ENCODE measurements at regions not wholly inside any gene's neighbourhood (a gene's known extent, or its start where the extent isn't known, plus 50 kb on each side); places are given as distances from the start of the nearest gene placed in this dataset.

GRCh38 chr9:115879451-115879850 lies 274.1 kb upstream of the PAPPA start:
- TF ChIP-seq NPAS2 (CRISPR knock-in tag; IDR thresholded peaks at IDR 0.05; ENCODE audit: borderline replicate concordance) (no peak), POLR2A (IDR thresholded peaks at IDR 0.05; ENCODE audit: insufficient read depth in 1 of 2, low read depth in 2 of 2, low read length in 2 of 2) (no peak), MAFK (conservative IDR thresholded peaks at IDR 0.05 in 1 of 2, IDR thresholded peaks at IDR 0.05 in 1 of 2; ENCODE audit: low read length in 2 of 2) (no peak), SIN3A (IDR thresholded peaks at IDR 0.05; ENCODE audit: borderline replicate concordance, low read depth, low read length) (no peak), SMYD3 (CRISPR knock-in tag; IDR thresholded peaks at IDR 0.05) (no peak), RFXAP (CRISPR knock-in tag; IDR thresholded peaks at IDR 0.05; ENCODE audit: borderline replicate concordance) (no peak), GFI1 (CRISPR knock-in tag; IDR thresholded peaks at IDR 0.05; ENCODE audit: borderline replicate concordance) (no peak)
- TF ChIP-seq, protein P1, sequence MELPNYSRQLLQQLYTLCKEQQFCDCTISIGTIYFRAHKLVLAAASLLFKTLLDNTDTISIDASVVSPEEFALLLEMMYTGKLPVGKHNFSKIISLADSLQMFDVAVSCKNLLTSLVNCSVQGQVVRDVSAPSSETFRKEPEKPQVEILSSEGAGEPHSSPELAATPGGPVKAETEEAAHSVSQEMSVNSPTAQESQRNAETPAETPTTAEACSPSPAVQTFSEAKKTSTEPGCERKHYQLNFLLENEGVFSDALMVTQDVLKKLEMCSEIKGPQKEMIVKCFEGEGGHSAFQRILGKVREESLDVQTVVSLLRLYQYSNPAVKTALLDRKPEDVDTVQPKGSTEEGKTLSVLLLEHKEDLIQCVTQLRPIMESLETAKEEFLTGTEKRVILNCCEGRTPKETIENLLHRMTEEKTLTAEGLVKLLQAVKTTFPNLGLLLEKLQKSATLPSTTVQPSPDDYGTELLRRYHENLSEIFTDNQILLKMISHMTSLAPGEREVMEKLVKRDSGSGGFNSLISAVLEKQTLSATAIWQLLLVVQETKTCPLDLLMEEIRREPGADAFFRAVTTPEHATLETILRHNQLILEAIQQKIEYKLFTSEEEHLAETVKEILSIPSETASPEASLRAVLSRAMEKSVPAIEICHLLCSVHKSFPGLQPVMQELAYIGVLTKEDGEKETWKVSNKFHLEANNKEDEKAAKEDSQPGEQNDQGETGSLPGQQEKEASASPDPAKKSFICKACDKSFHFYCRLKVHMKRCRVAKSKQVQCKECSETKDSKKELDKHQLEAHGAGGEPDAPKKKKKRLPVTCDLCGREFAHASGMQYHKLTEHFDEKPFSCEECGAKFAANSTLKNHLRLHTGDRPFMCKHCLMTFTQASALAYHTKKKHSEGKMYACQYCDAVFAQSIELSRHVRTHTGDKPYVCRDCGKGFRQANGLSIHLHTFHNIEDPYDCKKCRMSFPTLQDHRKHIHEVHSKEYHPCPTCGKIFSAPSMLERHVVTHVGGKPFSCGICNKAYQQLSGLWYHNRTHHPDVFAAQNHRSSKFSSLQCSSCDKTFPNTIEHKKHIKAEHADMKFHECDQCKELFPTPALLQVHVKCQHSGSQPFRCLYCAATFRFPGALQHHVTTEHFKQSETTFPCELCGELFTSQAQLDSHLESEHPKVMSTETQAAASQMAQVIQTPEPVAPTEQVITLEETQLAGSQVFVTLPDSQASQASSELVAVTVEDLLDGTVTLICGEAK (IDR thresholded peaks at IDR 0.05), result no peak
- TF ChIP-seq, protein P1 (CRISPR knock-in tag; IDR thresholded peaks at IDR 0.05), result no peak
